ENCODE measurements at regions not wholly inside any gene's neighbourhood (a gene's known extent, or its start where the extent isn't known, plus 50 kb on each side); places are given as distances from the start of the nearest gene placed in this dataset.
A peak's percentile ranks its signal among the peaks of the same experiment; 100 is the strongest.

GRCh38 chr7:115678086-115678982 lies 352.2 kb downstream of the TFEC start:
- no peaks in the 10 kb centered on the region for H3K27me3 ChIP-seq (ENCODE audit: insufficient read depth, low read depth, severe bottlenecking)
- TF ChIP-seq CTCF (IDR thresholded peaks at IDR 0.05; ENCODE audit: low read depth, low read length) = no peak
- H3K4me3 ChIP-seq (ENCODE audit: low read depth, low read length) = no peak overlapping the region
- H3K27ac ChIP-seq = no peak overlapping the region
- H3K36me3 ChIP-seq = no peaks in the 10 kb centered on the region
- DNase-seq = no peak
- H3K9me3 ChIP-seq (ENCODE audit: severe bottlenecking) = no peaks in the 10 kb centered on the region

- Histone ChIP-seq H3K27me3 (ENCODE audit: insufficient read depth, low read depth, severe bottlenecking) (no peaks in the 10 kb centered on the region), H3K27ac (no peak overlapping the region), H3K9me3 (ENCODE audit: severe bottlenecking) (no peaks in the 10 kb centered on the region), H3K4me3 (ENCODE audit: low read depth, low read length) (no peak overlapping the region), H3K36me3 (no peaks in the 10 kb centered on the region)
- DNase-seq = no peak
- TF ChIP-seq CTCF (IDR thresholded peaks at IDR 0.05; ENCODE audit: low read depth, low read length) = no peak
These were observed 353.9 kb downstream of the TFEC start for GRCh38 chr7:115676707-115677106.

GRCh38 chr7:115676080-115676479 lies 354.5 kb downstream of the TFEC start:
- H3K4me3 ChIP-seq (ENCODE audit: low read depth, low read length) = peak overlapping the region; percentile 36
- H3K9me3 ChIP-seq (ENCODE audit: severe bottlenecking) = no peaks in the 10 kb centered on the region

GRCh38 chr7:115674467-115675024 lies 356.0 kb downstream of the TFEC start:
- no peak for TF ChIP-seq CTCF (IDR thresholded peaks at IDR 0.05; ENCODE audit: low read depth, low read length)
- no peaks in the 10 kb centered on the region for H3K27me3 ChIP-seq (ENCODE audit: insufficient read depth, low read depth, severe bottlenecking)
- no peaks in the 10 kb centered on the region for H3K36me3 ChIP-seq
- H3K9me3 ChIP-seq (ENCODE audit: severe bottlenecking) = no peaks in the 10 kb centered on the region
- H3K4me3 ChIP-seq (ENCODE audit: low read depth, low read length) = no peak overlapping the region
- no peak for DNase-seq
- H3K27ac ChIP-seq = peak overlapping the region; percentile 27; the same call in 1 of the 2 replicates

More at GRCh38 chr7:115676080-115676479, 354.5 kb downstream of the TFEC start:
- Histone ChIP-seq H3K27ac (no peak overlapping the region), H3K27me3 (ENCODE audit: insufficient read depth, low read depth, severe bottlenecking) (no peaks in the 10 kb centered on the region), H3K36me3 (no peaks in the 10 kb centered on the region)
- DNase-seq = peak; percentile 70
- peak; percentile 49 for TF ChIP-seq CTCF (IDR thresholded peaks at IDR 0.05; ENCODE audit: low read depth, low read length)

- H3K27ac ChIP-seq = no peak overlapping the region
- no peaks in the 10 kb centered on the region for H3K36me3 ChIP-seq
- no peaks in the 10 kb centered on the region for H3K9me3 ChIP-seq (ENCODE audit: severe bottlenecking)
- no peak overlapping the region for H3K4me3 ChIP-seq (ENCODE audit: low read depth, low read length)
- no peak for DNase-seq
- H3K27me3 ChIP-seq (ENCODE audit: insufficient read depth, low read depth, severe bottlenecking) = no peaks in the 10 kb centered on the region
- TF ChIP-seq CTCF (IDR thresholded peaks at IDR 0.05; ENCODE audit: low read depth, low read length) = no peak
These were observed 358.5 kb downstream of the TFEC start for GRCh38 chr7:115672024-115672423.

All from WERI-Rb-1 (cell line).